ENCODE measurements at regions not wholly inside any gene's neighbourhood (a gene's known extent, or its start where the extent isn't known, plus 50 kb on each side); places are given as distances from the start of the nearest gene placed in this dataset. TPM values are rescaled to one million over a fixed set of nuclear protein-coding genes. Genes with fewer than 3 reads are reported as not detected.

Small RNAs in the stretch of these regions (small RNA-seq; reads per million reads assigned to genes)
- not detected for gene RNU6-381P
